DND-41 (cell line): ENCODE measurements at regions not wholly inside any gene's neighbourhood (a gene's known extent, or its start where the extent isn't known, plus 50 kb on each side); places are given as distances from the start of the nearest gene placed in this dataset.

ENCODE experiments used
- EZH2 ChIP-seq: IDR thresholded peaks from 3 replicates; pipeline ENCODE4 v1.6.1; 2012; ENCODE audit warnings: borderline replicate concordance, low read depth, mild to moderate bottlenecking, moderate library complexity, low read length, inconsistent platforms; ENCODE audit not compliant: severe bottlenecking
- TF ChIP-seq, protein P1 (sequence below): IDR thresholded peaks from 2 replicates; pipeline ENCODE4 v1.5.1; 2012; ENCODE audit warnings: borderline replicate concordance, low read length, moderate library complexity, mild to moderate bottlenecking; ENCODE audit not compliant: poor library complexity, severe bottlenecking; ENCODE audit errors: extremely low read depth

DNA sequence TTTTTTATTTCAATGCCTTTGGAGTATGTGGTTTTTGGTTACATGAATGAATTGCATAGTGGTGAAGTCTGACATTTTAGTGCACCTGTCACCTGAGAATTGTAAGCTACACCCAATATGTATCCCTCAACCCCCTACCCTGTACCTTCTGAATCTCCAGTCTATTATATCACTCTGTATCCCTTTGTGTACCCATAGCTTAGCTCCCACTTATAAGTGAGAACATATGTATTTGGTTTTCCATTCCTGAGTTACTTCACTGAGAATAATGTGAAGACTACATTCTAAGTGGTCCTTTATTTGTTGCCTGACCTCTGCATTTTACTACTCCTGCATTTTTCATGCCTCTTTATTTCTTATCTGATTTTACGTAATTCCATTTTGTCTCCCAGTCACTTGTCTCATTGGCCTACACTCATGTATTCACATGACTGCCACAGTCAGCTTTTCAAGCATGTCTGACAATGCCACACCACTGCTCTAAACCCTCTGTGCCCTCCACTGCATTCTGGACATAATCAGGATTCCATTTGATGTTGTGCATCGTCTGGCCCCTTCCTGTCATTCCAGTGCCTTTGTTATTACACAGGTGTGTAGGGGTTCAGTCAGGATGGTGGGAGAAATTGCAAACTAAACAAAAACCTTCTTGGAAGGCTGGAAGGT, 1325.5 kb downstream of the XPNPEP1 start:
- TF ChIP-seq, protein P1, sequence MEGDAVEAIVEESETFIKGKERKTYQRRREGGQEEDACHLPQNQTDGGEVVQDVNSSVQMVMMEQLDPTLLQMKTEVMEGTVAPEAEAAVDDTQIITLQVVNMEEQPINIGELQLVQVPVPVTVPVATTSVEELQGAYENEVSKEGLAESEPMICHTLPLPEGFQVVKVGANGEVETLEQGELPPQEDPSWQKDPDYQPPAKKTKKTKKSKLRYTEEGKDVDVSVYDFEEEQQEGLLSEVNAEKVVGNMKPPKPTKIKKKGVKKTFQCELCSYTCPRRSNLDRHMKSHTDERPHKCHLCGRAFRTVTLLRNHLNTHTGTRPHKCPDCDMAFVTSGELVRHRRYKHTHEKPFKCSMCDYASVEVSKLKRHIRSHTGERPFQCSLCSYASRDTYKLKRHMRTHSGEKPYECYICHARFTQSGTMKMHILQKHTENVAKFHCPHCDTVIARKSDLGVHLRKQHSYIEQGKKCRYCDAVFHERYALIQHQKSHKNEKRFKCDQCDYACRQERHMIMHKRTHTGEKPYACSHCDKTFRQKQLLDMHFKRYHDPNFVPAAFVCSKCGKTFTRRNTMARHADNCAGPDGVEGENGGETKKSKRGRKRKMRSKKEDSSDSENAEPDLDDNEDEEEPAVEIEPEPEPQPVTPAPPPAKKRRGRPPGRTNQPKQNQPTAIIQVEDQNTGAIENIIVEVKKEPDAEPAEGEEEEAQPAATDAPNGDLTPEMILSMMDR: no peak
- no peak for TF ChIP-seq EZH2
